IMR-90 (cell line): ENCODE measurements at regions not wholly inside any gene's neighbourhood (a gene's known extent, or its start where the extent isn't known, plus 50 kb on each side); places are given as distances from the start of the nearest gene placed in this dataset.

Experiments used
- ATAC-seq: fragments of 200-7000 bp; cut with Tn5 transposase; 2 replicates; pipeline ENCODE4 v1.9.1; 2020; ENCODE audit warnings: low read depth, mild to moderate bottlenecking, moderate library complexity
- BruUV-seq: library from RNA; stranded (reverse); fragments of 400-500 nt; replicated peaks from 2 replicates; lab custom pipeline; 2021; lab: Mats Ljungman, UMichigan
- CTCF ChIA-PET: fragments of 300-600 bp; formaldehyde crosslinking; extraction: SDS; loops from one replicate; lab custom pipeline; 2021; ENCODE audit warnings: antibody characterized with exemption; lab: Yijun Ruan, JAX
- POLR2A ChIA-PET: fragments of 300-600 bp; sonication (Branson Sonifier 250); formaldehyde crosslinking; loops from one replicate; lab custom pipeline; 2022; ENCODE audit warnings: antibody characterized with exemption; ENCODE audit not compliant: unreplicated experiment; lab: Charles Lee
- DNase-seq: peaks from one replicate; pipeline ENCODE4 v3.0.0; 2013
- H2AFZ ChIP-seq: replicated peaks from 2 replicates; pipeline ENCODE3; 2013; ENCODE audit warnings: low read length, mild to moderate bottlenecking; ENCODE audit not compliant: poor library complexity
- H2AK5ac ChIP-seq: 2 replicates; pipeline ENCODE4 v1.6.1; 2013; ENCODE audit warnings: low read depth, low read length, inconsistent platforms
- H2AK9ac ChIP-seq: replicated peaks from 2 replicates; pipeline ENCODE3; 2013; ENCODE audit warnings: mild to moderate bottlenecking, low read depth, low read length, moderate library complexity; ENCODE audit not compliant: poor library complexity
- H2BK120ac ChIP-seq: 2 replicates; pipeline ENCODE4 v1.6.1; 2013; ENCODE audit warnings: low read depth, low read length, inconsistent platforms
- H2BK15ac ChIP-seq: 3 replicates; pipeline ENCODE4 v1.6.1; 2013; ENCODE audit warnings: low read depth, low read length, inconsistent platforms
- H2BK20ac ChIP-seq: 2 replicates; pipeline ENCODE4 v1.6.1; 2013; ENCODE audit warnings: low read depth, mild to moderate bottlenecking, inconsistent platforms, low read length, moderate library complexity
- H2BK5ac ChIP-seq: 2 replicates; pipeline ENCODE4 v1.6.1; 2013; ENCODE audit warnings: mild to moderate bottlenecking, low read depth, low read length, inconsistent platforms; ENCODE audit not compliant: poor library complexity, severe bottlenecking
- H3K14ac ChIP-seq: replicated peaks from 2 replicates; pipeline ENCODE4 v1.6.1; 2013; ENCODE audit warnings: low read depth, low read length, inconsistent platforms
- H3K18ac ChIP-seq: 2 replicates; pipeline ENCODE4 v1.6.1; 2013; ENCODE audit warnings: low read depth, low read length, control low read depth
- H3K23ac ChIP-seq: 2 replicates; pipeline ENCODE4 v1.6.1; 2013; ENCODE audit warnings: low read depth, low read length, inconsistent platforms
- H3K27ac ChIP-seq: 2 replicates; pipeline ENCODE4 v1.5.1; 2013; ENCODE audit warnings: mild to moderate bottlenecking, control low read depth, low read length; ENCODE audit not compliant: insufficient read depth
- H3K27me3 ChIP-seq: 2 replicates; pipeline ENCODE4 v1.6.1; 2013; ENCODE audit warnings: low read length; ENCODE audit not compliant: control insufficient read depth, insufficient read depth
- H3K36me3 ChIP-seq: 2 replicates; pipeline ENCODE4 v1.6.1; 2013; ENCODE audit warnings: low read length, mixed read lengths; ENCODE audit not compliant: control insufficient read depth, insufficient read depth
- H3K4ac ChIP-seq: 2 replicates; pipeline ENCODE4 v1.6.1; 2013; ENCODE audit warnings: low read depth, low read length, inconsistent platforms
- H3K4me1 ChIP-seq: 2 replicates; pipeline ENCODE4 v1.6.1; 2013; ENCODE audit warnings: low read length, mixed read lengths; ENCODE audit not compliant: control insufficient read depth, insufficient read depth
- H3K4me2 ChIP-seq: 2 replicates; pipeline ENCODE4 v1.6.1; 2013; ENCODE audit warnings: low read depth, mild to moderate bottlenecking, control low read depth, low read length, moderate library complexity
- H3K4me3 ChIP-seq: 2 replicates; pipeline ENCODE4 v1.5.1; 2013; ENCODE audit warnings: low read depth, mild to moderate bottlenecking, control low read depth, low read length, moderate library complexity; ENCODE audit not compliant: insufficient read depth
- H3K56ac ChIP-seq: 2 replicates; pipeline ENCODE4 v1.6.1; 2013; ENCODE audit warnings: low read length, inconsistent platforms; ENCODE audit not compliant: insufficient read depth; ENCODE audit errors: extremely low read depth
- H3K79me1 ChIP-seq, 2 experiments: 2 replicates each; pipeline ENCODE4 v1.6.1; 2013; ENCODE audit warnings: low read length in 2 of 2, inconsistent platforms in 1 of 2, low read depth in 1 of 2
- H3K9ac ChIP-seq: 2 replicates; pipeline ENCODE4 v1.6.1; 2013; ENCODE audit warnings: low read depth, low read length, control low read depth
- H3K9me1 ChIP-seq: 2 replicates; pipeline ENCODE4 v1.6.1; 2013; ENCODE audit warnings: low read length, inconsistent platforms; ENCODE audit not compliant: insufficient read depth
- H3K9me3 ChIP-seq: 2 replicates; pipeline ENCODE4 v1.6.1; 2013; ENCODE audit warnings: low read length; ENCODE audit not compliant: control insufficient read depth, insufficient read depth
- H4K20me1 ChIP-seq: 2 replicates; pipeline ENCODE4 v1.6.1; 2013; ENCODE audit warnings: low read length, inconsistent platforms; ENCODE audit not compliant: insufficient read depth
- H4K5ac ChIP-seq: 2 replicates; pipeline ENCODE4 v1.6.1; 2013; ENCODE audit warnings: mild to moderate bottlenecking, low read depth, low read length, control low read depth
- H4K8ac ChIP-seq, 2 experiments: 2 replicates each; pipeline ENCODE4 v1.6.1; 2013; ENCODE audit warnings: low read depth in 2 of 2, low read length in 2 of 2, control low read depth in 1 of 2, inconsistent platforms in 1 of 2
- H4K91ac ChIP-seq: 2 replicates; pipeline ENCODE4 v1.6.1; 2013; ENCODE audit warnings: low read depth, low read length, inconsistent platforms; ENCODE audit not compliant: insufficient read depth
- BHLHE40 ChIP-seq: fragments of 150-350 bp; IDR thresholded peaks from 2 replicates; pipeline ENCODE4 v1.6.1; 2016; ENCODE audit warnings: mild to moderate bottlenecking, low read depth, low read length
- CEBPB ChIP-seq: IDR thresholded peaks from 2 replicates; pipeline ENCODE4 v1.6.1; 2012; ENCODE audit warnings: low read depth, low read length, improper control_type of control experiment
- CHD1 ChIP-seq: IDR thresholded peaks from 2 replicates; pipeline ENCODE4 v1.6.1; 2012; ENCODE audit warnings: low read depth, low read length, improper control_type of control experiment
- CTCF ChIP-seq: conservative IDR thresholded peaks from 2 replicates; pipeline ENCODE4 v1.5.1; 2012; ENCODE audit warnings: mild to moderate bottlenecking, low read depth, low read length, improper control_type of control experiment
- ELK1 ChIP-seq: fragments of 150-350 bp; IDR thresholded peaks from 2 replicates; pipeline ENCODE4 v1.6.1; 2016; ENCODE audit warnings: low read depth, mild to moderate bottlenecking, low read length, moderate library complexity, borderline replicate concordance
- FOS ChIP-seq: fragments of 150-350 bp; IDR thresholded peaks from 2 replicates; pipeline ENCODE4 v1.6.1; 2016; ENCODE audit warnings: low read depth, low read length
- MAFK ChIP-seq: IDR thresholded peaks from 2 replicates; pipeline ENCODE4 v1.6.1; 2012; ENCODE audit warnings: low read depth, low read length, improper control_type of control experiment
- MAZ ChIP-seq: IDR thresholded peaks from 2 replicates; pipeline ENCODE4 v1.6.1; 2012; ENCODE audit warnings: low read depth, mild to moderate bottlenecking, low read length, improper control_type of control experiment, moderate library complexity, borderline replicate concordance
- MXI1 ChIP-seq: IDR thresholded peaks from 2 replicates; pipeline ENCODE4 v1.6.1; 2012; ENCODE audit warnings: low read depth, mild to moderate bottlenecking, low read length, moderate library complexity, borderline replicate concordance
- NFE2L2 ChIP-seq: fragments of 150-350 bp; IDR thresholded peaks from 2 replicates; pipeline ENCODE4 v1.6.1; 2016; ENCODE audit warnings: low read depth, mild to moderate bottlenecking, low read length
- POLR2A ChIP-seq: IDR thresholded peaks from 2 replicates; pipeline ENCODE4 v1.6.1; 2012; ENCODE audit warnings: mild to moderate bottlenecking, low read depth, low read length
- RAD21 ChIP-seq: IDR thresholded peaks from 2 replicates; pipeline ENCODE4 v1.6.1; 2012; ENCODE audit warnings: low read length, improper control_type of control experiment
- RCOR1 ChIP-seq: IDR thresholded peaks from 2 replicates; pipeline ENCODE4 v1.6.1; 2012; ENCODE audit warnings: mild to moderate bottlenecking, low read length, improper control_type of control experiment; ENCODE audit not compliant: insufficient replicate concordance
- RFX5 ChIP-seq: IDR thresholded peaks from 2 replicates; pipeline ENCODE4 v1.8.0; 2012; ENCODE audit warnings: low read depth, mild to moderate bottlenecking, low read length, moderate library complexity
- SMC3 ChIP-seq: fragments of 150-350 bp; IDR thresholded peaks from 2 replicates; pipeline ENCODE4 v1.6.1; 2016; ENCODE audit warnings: low read depth, mild to moderate bottlenecking, antibody characterized with exemption, low read length, moderate library complexity
- USF2 ChIP-seq: fragments of 150-350 bp; IDR thresholded peaks from 2 replicates; pipeline ENCODE4 v1.6.1; 2017; ENCODE audit warnings: mild to moderate bottlenecking, antibody characterized with exemption, low read length, low read depth
- WGBS, 2 experiments: methylation state at CpG; one replicate each; pipeline versions ENCODE4 v1.1.5 to v1.1.7; 2013; ENCODE audit warnings: missing lambda C conversion rate in 2 of 2; ENCODE audit not compliant: insufficient read length in 1 of 2; ENCODE audit errors: extremely low coverage in 2 of 2; 5-methylcytosine and 5-hydroxymethylcytosine counted together
- dilution Hi-C: fragments of 300-500 bp; cut with HindIII; formaldehyde crosslinking; loops from one replicate; pipeline ENCODE4 v1.14.3; 2018; ENCODE audit warnings: low sequenced_read_pairs; ENCODE audit not compliant: unreplicated experiment
- in situ Hi-C: fragments of 300-500 bp; cut with MboI; formaldehyde crosslinking; loops from 3 replicates; pipeline ENCODE4 v1.14.3; 2019; ENCODE audit warnings: low sequenced_read_pairs, inconsistent platforms, mixed read lengths
- intact Hi-C: fragments of 100-400 bp; cut with micrococcal nuclease; formaldehyde crosslinking; loops from 2 replicates; pipeline ENCODE4 v1.10.0; 2022

GRCh38 chr16:8374586-8375231 is 215.6 kb downstream of the TMEM114 start:
- no peak overlapping the region for H4K8ac ChIP-seq
- H4K5ac ChIP-seq = no peak overlapping the region
- no peak overlapping the region for H3K23ac ChIP-seq
- TF ChIP-seq RCOR1 = no peak
- TF ChIP-seq SMC3 = no peak
- TF ChIP-seq RFX5 = no peak
- no peak for TF ChIP-seq RAD21
- no peak for TF ChIP-seq CTCF
- TF ChIP-seq BHLHE40 = no peak
- no peak for TF ChIP-seq CHD1
- TF ChIP-seq CEBPB = no peak
- TF ChIP-seq FOS = no peak
- no peak for TF ChIP-seq USF2
- TF ChIP-seq NFE2L2 = no peak
- TF ChIP-seq MAFK = no peak
- no peak for TF ChIP-seq MXI1
- TF ChIP-seq POLR2A = no peak
- TF ChIP-seq MAZ = no peak
- no peak for TF ChIP-seq ELK1
- H2BK20ac ChIP-seq = no peak overlapping the region
- peaks cover 8% of the 10 kb centered on the region for H3K9me3 ChIP-seq
- no peaks in the 10 kb centered on the region for H3K36me3 ChIP-seq
- H2AK5ac ChIP-seq = no peak overlapping the region
- no peak overlapping the region for H2AFZ ChIP-seq
- no peak overlapping the region for H2BK120ac ChIP-seq
- DNase-seq = no peak
- H3K27me3 ChIP-seq = no peaks in the 10 kb centered on the region
- CTCF ChIA-PET = no interaction called here
- no peak overlapping the region for H3K27ac ChIP-seq
- in situ Hi-C loops = no loop called here
- no peak overlapping the region for H2BK15ac ChIP-seq
- WGBS, 2 experiments = no CpG with 5 or more reads among the region's 8 CpGs
- H3K9me1 ChIP-seq = no peaks in the 10 kb centered on the region
- no peak overlapping the region for H3K4me3 ChIP-seq
- H3K4ac ChIP-seq = no peak overlapping the region
- no peak overlapping the region for H3K14ac ChIP-seq
- H4K91ac ChIP-seq = no peak overlapping the region
- H3K4me2 ChIP-seq = no peak overlapping the region
- no peak for ATAC-seq
- H2AK9ac ChIP-seq = no peak overlapping the region
- no peak overlapping the region for H2BK5ac ChIP-seq
- H3K79me1 ChIP-seq = no peaks in the 10 kb centered on the region
- no peak overlapping the region for H3K56ac ChIP-seq
- no TSS peak for BruUV-seq
- POLR2A ChIA-PET = no interaction called here
- no peak overlapping the region for H3K18ac ChIP-seq
- H4K20me1 ChIP-seq = no peaks in the 10 kb centered on the region
- H3K9ac ChIP-seq = no peak overlapping the region
- intact Hi-C loops = no loop called here
- H3K4me1 ChIP-seq = no peaks in the 10 kb centered on the region
- dilution Hi-C loops = no loop called here
